ENCODE measurements at regions not wholly inside any gene's neighbourhood (a gene's known extent, or its start where the extent isn't known, plus 50 kb on each side); places are given as distances from the start of the nearest gene placed in this dataset.

- TF ChIP-seq ZNF565 (CRISPR knock-in tag; conservative IDR thresholded peaks at IDR 0.05; ENCODE audit: low read depth) (no peak), RARB (CRISPR knock-in tag; IDR thresholded peaks at IDR 0.05) (no peak)
Observed at GRCh38 chr3:99579965-99580364, 58.4 kb upstream of the COL8A1 start (continued).

- TF ChIP-seq PPARA (CRISPR knock-in tag; IDR thresholded peaks at IDR 0.05; ENCODE audit: borderline replicate concordance) (no peak), ZNF8 (CRISPR knock-in tag; IDR thresholded peaks at IDR 0.05) (no peak), PATZ1 (CRISPR knock-in tag; IDR thresholded peaks at IDR 0.05; ENCODE audit: borderline replicate concordance) (no peak), ZC3H10 (CRISPR knock-in tag; IDR thresholded peaks at IDR 0.05) (no peak), ZNF70 (CRISPR knock-in tag; IDR thresholded peaks at IDR 0.05) (no peak), SNAI2 (CRISPR knock-in tag; IDR thresholded peaks at IDR 0.05) (no peak), ZNF565 (CRISPR knock-in tag; conservative IDR thresholded peaks at IDR 0.05; ENCODE audit: low read depth) (no peak), RARB (CRISPR knock-in tag; IDR thresholded peaks at IDR 0.05) (no peak), GLIS3 (CRISPR knock-in tag; IDR thresholded peaks at IDR 0.05) (no peak), CSDC2 (CRISPR knock-in tag; IDR thresholded peaks at IDR 0.05) (no peak), OSR1 (CRISPR knock-in tag; IDR thresholded peaks at IDR 0.05) (no peak), ZFP3 (CRISPR knock-in tag; IDR thresholded peaks at IDR 0.05) (no peak), TCF4 (CRISPR knock-in tag; IDR thresholded peaks at IDR 0.05; ENCODE audit: borderline replicate concordance) (no peak), ISL1 (CRISPR knock-in tag; IDR thresholded peaks at IDR 0.05) (no peak), CREB5 (CRISPR knock-in tag; IDR thresholded peaks at IDR 0.05; ENCODE audit: low read depth) (no peak), POU6F1 (CRISPR knock-in tag; IDR thresholded peaks at IDR 0.05; ENCODE audit: borderline replicate concordance, low read depth) (no peak), CSRNP3 (CRISPR knock-in tag; IDR thresholded peaks at IDR 0.05) (no peak)
- ATAC-seq: peak; percentile 84
Observed at GRCh38 chr3:99579246-99579645, 59.1 kb upstream of the COL8A1 start.

- TF ChIP-seq TOX (CRISPR knock-in tag; IDR thresholded peaks at IDR 0.05; ENCODE audit: borderline replicate concordance): peak; percentile 92
- no peak for TF ChIP-seq TSHZ2 (CRISPR knock-in tag; IDR thresholded peaks at IDR 0.05)
- peak; percentile 18; the same call in 1 of the 2 replicates for TF ChIP-seq ZC3H10 (CRISPR knock-in tag; IDR thresholded peaks at IDR 0.05)
- peak; percentile 80; the same call in 1 of the 2 replicates for TF ChIP-seq RARB (CRISPR knock-in tag; IDR thresholded peaks at IDR 0.05)
- no peak for TF ChIP-seq ZNF70 (CRISPR knock-in tag; IDR thresholded peaks at IDR 0.05)
- ATAC-seq: peak; percentile 72
Observed at GRCh38 chr3:99578339-99578970, 59.9 kb upstream of the COL8A1 start.

All from SK-N-SH treated with all-trans-retinoic acid at 6 μM for 48 hours (cell line).